Central memory CD4-positive, alpha-beta T cell (primary cell): ENCODE measurements at regions not wholly inside any gene's neighbourhood (a gene's known extent, or its start where the extent isn't known, plus 50 kb on each side); places are given as distances from the start of the nearest gene placed in this dataset.

Experiments
- DNase-seq: peaks from one replicate; pipeline ENCODE4 v3.0.0; 2022

DNA sequence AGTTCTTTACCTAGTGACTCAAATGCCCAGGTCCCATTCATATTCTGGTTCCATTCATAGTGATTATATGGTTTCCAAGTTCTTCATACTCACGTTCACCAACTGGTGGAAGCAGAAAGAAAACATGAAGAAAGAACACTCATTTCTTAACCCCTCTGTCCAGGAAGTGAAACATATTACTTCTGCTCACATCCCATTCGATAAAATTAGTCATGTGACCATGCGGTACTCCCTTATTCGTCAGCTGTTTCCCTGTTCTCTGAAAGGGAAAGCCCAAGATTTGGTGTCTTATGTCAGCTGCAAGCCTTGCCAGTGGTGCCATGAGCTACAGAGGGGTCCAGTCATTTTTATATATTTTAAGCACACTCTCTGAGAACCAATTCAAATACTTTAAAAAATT lies 387.0 kb upstream of the DMAC1 start:
- DNase-seq, result no peak

DNA sequence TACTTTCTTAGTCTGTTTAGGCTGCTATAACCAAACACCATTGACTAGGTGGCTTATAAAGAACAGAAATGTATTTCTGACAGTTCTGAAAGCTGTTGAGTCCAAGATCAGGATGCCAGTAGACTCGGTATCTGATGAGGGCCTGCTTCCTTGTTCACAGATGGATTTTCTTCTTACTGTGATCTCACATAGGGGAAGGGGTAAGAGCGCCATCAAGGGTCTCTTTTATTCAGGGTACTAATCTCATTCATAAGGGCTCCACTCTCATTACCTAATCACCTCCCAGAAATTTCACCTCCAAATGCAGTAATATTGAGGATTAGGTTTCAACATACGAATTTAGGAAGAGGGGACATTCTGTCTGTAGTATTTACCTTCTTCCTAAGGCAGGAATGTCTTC lies 384.0 kb upstream of the DMAC1 start:
- no peak for DNase-seq

DNA sequence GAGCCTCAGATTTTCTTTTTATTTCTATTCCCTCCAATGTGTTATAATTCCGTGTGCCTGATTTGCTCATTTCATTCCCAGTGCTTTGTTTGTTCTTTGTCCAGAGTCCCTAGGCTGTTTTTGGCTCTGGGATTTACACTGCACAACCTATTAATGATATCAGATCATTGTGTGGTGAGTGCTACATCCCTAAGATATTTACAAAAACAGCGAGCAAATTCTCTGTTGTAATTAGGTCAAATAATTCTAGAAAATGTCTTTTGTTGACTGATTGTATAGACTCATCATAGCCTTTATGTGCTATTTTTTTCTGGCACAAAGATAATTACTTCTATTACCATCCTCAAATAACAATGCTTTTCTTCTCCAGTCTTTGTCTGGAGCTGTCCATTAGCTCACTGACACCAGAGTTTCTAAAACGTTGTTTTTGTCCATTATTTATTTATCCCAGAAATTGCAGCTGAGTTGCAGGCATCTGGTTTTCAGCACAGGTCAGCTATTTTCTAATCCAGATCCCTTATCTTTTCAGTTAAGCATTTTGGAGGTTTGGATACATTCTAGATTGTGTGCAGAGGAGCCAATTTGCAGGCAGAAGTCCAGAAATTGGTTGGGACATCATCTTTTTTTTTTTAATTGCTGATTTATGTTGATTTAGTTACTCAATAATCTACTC lies 379.9 kb upstream of the DMAC1 start:
- no peak for DNase-seq

DNA sequence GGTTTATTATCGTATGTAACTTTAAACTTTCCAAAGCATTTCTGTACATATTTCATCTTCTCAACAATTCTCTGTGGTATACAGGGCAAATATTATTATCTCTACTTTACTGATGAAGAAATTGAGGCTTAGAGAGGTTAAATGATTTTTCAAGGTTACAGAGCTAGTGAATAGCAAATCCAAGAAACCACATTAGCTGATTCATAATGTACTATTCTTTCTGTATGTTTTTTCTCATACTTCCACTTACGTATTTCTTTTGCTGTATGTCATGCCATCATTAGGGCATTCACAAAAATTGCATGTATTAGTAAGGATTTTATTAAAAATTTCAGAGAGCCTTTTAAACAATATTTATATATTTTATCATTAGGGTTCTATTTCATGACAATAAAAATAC lies 372.4 kb upstream of the DMAC1 start:
- no peak for DNase-seq

DNA sequence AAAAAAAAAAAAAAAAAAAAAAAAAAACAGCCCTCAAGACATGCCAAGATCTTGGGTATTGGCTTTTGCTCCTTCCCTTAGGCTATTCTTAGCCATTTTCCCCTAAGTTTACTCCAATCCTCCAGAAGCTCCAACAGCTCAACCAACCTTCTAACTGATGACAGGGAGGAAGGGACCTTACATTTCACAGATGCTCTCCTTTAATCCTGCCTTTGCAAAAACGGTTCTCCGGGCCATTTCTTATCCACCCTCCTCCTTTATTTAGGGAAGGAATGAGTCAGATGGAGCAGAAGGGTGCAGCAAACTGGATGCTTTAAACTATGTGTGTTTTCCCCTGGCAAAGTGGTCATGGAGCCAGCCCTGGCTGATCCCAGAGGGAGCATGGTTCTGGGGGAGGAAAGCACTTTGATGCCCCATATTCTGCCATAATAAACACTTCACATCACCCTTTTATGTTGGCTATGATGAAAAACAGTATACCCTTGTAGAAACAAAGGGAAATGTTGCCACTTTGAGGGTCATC lies 369.4 kb upstream of the DMAC1 start:
- DNase-seq, result no peak

DNA sequence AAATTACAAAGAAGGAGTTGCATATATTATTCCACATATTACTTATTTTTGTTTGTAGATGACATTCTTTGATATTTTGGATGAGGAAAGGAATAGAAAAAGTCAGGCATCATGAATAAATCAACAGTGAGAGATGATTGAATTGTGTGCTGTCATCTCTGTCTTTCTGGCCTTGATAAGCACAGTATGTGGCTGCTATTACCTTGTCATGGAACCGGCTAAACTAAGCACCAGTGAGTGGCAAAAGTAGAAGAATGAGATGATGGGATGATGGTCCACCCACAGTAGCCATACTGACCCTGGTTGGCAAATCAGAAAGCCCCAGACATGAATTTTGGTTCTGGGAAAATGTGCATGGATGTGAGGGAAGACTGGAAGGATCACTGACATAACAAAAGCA lies 361.2 kb upstream of the DMAC1 start:
- DNase-seq, result no peak

DNA sequence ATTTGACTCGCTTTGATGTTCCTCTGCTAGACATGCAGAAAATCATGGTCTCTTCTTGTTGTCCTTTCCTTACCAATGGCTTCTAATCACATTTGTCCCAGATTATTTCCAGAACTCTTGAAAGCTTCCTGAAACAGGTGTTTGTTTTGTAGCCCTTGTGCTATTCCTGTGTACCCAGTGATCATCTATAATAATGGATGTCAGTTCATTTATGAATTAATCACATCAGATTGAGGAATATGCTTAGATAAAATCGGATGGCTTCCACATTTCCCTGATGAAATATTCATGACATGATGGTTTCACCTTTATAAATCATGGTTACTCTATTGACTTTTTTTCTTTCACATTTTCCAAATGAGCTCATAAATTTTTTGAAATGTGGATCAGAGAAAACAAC lies 359.0 kb upstream of the DMAC1 start:
- no peak for DNase-seq

DNA sequence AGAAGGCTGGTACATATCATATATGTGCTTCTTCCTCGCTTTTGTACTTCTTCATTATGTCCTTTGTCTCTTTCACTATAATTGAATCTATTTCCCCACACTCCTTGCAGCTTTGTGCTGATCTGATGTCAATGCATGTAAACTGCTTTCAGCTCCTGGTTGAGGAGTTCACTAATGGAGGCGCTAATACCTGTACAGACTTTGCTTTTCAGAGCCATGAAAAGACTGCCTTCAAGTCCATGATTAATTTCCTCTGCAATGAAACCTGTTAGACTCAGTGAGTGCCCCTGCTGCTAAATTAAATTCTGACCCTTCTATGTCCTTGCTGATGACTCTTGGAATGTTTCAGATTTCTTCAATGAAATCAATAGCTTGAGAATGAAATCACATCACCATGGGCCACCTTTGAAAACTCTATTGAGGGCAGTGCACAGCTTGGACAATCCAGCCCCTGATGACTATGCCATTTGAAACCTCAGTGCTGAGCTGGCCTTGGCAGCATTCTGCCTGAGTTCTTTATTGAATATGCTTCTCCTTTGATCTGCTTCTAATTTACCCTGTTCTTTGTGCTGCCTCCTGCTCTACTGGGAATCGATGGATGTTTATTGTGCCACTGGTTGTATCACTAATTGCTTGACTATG lies 358.2 kb upstream of the DMAC1 start:
- no peak for DNase-seq

DNA sequence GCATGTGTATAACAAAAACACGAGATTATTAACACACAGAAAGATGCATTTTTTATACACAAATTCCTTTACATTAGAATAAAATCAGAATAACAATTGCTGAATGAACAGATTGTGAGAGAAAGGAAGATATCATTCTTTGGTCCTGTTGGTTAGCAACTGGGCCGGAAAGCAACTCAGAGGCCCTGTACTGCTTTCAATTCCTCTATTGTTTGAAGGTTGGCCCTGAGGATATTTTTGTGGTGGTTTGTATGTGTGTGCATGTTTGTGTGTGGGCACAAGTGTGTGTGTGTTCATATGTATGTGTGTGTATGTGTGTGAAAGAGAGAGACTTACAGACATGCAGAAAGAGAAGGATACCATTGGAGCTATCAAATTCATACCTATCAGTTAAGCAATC lies 356.8 kb upstream of the DMAC1 start:
- DNase-seq, result no peak

DNA sequence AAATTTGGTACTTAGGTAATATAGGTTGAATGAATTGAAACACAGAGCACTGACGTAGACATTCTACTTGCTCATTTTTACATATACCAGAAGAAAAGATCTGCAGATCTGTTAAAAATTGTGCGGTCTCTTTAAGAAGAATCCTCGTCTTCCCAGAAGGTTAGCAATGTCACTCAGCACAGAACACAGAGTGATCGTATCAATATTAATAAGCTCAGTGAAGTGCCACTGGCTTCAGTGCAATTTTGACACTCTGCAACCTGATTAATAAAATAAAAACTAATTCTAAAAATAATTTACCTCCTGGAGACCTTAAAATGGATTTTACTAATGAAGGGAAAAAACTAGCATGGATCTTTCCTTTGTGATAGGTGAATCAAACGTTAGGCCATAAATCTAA lies 356.1 kb upstream of the DMAC1 start:
- DNase-seq, result no peak

DNA sequence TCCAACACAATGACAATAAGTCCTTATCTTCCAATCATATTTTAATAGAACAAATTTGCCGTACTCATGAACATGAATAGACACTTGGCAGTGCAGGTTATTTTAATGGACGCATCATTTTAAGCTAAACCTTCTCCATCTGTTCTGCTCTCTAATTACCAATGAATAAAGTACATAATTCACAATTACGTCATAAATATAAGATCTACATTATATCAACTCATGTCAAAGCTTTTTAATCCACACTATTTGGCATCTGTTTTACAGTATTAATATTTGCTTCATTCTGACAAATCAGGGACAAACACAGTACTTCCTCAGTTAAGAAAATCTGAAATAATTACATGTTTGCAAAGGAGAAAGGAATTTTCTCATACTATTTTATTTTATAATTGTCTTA lies 344.1 kb upstream of the DMAC1 start:
- DNase-seq, result no peak

DNA sequence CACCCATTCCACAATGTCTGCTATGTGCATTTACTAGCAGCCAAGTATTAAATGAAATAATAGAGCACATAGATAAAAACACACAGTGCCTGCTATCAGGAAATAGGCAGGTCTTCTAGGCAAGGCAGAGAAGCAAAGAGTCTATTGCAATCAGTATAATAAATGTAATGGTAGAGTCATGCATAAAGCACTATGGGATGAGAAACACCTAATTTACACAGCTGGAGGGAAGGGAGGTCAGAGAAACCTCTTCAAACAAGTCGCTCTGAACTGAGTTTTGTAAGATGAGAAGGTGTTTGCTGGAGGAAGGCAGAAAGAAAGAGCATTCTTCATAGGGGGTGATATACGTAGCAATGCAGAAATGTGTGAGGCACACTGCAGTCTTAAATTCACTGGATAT lies 341.0 kb upstream of the DMAC1 start:
- DNase-seq, result no peak

DNA sequence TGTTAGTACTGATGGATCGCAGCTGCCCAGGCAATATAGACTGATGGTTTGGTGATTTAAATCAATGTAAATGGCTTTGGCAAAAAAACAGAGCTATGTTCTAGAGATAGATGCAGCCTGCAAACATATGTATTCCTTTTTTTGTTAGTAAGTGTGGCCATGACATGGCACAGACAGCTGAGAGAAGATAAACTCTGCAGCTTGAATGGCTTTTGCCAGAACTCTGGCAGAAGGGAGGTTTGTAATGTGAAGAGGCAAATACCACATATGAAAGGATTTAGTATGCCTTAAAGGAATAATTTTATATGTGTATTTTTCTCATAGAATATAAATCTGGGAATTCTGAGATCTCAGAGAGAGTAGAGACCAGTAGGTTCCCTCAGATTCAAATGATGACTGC lies 340.2 kb upstream of the DMAC1 start:
- no peak for DNase-seq

DNA sequence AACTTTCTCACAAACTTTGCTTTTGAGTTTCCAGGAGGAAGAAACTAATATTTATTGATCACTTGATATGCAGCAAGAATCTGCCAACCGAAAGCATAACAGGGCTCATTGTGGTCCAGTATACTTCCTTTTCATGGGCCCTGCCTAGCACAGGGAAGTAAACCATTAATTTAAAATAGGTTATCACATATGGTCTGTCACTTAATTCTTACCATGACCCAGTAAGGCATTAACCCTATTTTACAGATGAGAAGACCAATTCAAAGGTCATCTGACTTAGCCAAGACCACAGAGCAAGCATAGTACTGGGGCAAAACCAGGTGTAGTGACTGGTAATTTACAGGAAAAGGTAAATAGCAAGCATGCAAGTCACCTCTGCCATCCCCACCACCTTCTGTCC lies 336.9 kb upstream of the DMAC1 start:
- no peak for DNase-seq

DNA sequence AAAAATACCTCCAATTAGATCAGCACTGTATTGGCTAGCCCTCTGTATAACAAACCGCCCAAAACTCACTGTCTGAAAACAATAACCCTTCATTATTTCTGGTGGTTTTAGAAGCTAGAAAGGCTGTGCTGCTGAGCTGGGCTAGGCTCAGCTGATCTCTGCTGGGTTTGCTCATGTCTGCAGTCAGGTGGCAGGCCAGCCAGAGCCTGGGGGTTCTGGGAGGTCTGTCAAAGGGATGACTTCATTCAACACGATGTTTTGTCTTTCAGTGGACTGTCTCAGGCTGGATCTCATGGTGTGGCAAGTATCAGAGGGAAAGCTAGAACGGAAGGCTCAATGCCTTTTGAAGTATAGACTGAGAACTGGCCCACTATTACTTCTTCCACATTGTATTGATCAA lies 335.1 kb upstream of the DMAC1 start:
- no peak for DNase-seq

DNA sequence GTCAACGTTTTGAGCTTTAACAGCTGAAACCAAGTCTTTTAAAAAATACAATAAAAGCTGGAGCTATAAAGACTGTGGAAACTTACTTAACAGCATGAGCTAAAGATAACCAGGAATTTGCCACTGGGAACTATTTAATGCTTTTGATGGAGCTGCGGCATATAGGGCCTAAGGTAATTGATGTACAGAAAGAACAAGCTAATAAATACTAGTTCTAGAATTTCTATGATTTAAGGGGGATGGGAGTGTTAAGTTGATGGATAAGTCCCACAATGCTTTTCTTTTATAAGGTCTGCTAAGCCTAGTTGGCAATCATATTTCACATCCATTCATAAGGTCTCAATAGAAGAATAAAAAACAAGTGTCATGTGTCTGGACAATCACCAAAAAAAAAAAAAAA lies 334.0 kb upstream of the DMAC1 start:
- DNase-seq, result no peak

DNA sequence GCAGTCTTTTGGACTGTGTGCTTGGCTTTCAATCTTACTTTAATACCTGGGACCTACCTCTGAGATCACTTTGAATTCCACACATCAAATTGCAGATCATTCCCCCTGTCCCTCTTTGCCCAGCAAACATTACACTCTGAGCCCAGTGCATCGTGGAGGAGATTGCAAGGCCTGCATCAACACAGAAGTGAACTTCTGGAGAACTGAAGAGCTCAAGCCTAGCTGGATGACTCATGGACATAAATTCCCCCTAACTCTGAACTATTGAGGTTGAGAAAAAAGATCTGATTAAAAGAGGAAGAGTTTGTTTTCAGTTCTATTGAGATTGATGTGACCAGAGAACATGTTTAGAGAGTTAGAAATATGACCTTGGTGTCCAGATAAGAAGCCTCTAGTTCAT lies 316.0 kb upstream of the DMAC1 start:
- DNase-seq, result no peak

DNA sequence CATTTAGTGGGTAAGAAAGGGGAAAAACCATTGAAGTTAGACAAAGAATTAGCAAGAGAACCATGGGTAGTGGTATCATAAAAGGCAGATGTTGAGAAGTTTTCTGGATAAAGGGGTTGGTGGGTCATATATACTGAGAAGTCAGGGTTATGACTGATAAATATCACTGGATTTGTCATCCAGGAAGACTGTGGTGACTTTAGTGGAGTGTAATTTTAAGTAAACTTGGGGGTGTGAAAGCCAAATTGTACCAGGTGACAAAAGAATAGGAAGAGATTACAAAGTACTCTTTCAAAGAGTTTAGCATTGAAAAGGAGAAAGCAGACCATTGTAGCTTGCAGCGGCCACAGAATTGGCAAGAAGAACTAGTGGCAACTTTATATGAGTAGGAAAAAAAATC lies 315.2 kb upstream of the DMAC1 start:
- no peak for DNase-seq

DNA sequence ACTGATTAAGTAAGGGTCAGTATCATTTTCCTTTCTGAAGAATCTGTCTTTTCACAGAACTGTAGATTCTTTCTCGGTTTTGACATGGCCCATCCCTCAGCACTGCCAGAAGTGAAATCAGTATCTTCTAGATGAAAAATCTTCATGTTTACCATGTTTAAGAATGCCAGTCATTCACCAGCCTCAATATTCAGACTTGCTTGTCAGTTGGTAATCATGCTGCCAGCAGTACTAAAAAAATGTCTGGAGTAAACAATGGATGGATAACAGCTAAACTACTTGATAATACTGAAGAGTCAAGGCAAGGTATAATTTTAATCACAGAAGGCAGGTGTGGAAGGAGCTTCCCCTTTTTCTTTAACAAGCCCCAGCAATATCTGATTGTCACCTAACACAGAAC lies 306.8 kb upstream of the DMAC1 start:
- no peak for DNase-seq

DNA sequence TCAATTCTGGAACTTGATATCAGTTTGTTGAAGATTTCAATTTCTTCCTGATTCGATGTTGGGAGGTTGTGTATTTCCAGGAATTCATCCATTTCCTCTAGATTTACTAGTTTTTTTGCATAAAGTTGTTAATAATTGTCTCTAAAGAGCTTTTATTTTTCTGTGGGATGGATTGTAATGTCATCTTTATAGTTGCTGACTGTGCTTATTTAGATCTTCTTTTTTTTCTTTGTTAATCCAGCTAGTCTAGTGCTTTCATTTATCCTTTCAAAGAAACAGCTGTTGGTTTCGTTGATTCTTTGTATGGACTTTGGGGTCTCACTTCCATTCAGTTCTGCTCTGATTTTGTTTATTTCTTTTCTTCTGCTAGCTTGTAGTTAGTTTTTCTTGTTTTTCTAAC lies 302.0 kb upstream of the DMAC1 start:
- DNase-seq, result no peak

DNA sequence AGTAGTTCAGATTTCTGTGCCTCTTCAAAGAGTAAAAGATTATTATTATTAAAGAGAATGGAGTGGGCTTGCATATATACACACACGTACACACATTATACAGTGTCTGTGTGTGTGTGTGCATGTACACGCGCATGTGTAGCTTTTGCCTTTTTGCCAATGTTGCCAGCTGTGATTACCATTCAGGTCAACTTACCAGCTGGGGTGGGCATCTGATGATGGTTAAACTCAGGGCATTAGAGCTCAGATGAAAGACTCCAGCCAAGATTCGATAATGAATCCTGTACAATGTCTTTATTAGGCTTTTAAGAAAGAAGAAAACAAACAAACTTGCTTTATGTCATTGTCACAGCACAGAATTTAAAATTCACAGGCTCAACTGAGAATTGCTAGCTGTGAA lies 296.5 kb upstream of the DMAC1 start:
- DNase-seq, result no peak

DNA sequence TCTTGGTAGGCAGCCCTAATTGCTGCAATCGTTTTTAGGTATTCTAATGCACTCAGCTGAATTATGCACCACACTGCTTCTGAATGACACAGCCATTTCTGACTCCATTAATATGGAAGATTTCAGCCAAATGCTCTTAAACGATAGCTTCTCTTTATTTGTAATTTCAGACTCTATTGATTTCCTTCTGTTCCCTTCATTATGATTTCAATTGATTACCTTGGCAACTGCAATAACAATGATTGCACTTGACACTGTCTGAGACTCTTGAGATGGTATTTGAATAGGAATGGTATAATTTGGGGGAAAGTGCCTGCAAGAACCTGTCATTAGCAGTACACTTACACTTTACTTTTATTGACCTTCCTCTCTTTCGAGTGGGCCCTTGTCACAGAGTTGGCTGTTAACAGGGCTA lies 296.1 kb upstream of the DMAC1 start:
- no peak for DNase-seq

DNA sequence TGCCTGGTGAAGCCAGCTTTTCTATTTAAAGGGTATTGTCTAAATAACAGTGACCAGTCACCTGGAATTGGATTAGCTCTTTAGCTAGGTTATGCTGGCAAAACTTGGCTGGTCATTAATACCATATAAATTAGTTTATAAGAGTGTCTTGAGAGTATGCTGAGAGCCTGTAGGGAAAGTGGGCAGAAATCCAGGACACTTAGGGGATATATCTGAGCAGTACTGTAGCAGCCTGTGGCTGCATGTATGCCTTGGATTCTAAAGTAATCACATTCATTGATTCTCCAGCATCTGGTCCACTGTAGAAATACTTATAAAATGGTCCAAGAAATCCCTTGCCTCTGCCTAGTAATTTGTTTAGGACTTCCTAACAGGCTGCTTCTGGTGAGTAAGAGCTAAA lies 288.9 kb upstream of the DMAC1 start:
- DNase-seq, result no peak

DNA sequence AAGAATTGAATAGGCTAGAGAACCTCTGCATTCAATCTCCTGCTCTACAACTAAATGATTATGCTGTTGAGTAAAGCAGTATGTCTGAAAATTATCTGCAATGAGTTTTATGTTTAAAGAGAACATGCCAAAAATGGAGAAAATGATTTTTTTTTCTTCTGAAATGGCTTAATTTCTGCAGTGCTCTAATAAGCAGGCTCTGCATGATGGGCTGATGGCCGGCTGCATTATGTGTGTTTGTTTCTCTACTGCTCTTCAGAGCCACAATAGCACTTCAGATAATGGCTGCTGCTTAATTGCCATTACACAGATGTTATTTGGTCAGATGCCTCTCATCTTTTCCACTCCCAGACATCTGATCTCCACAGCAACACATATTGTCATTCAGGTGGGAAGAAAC lies 286.4 kb upstream of the DMAC1 start:
- no peak for DNase-seq

DNA sequence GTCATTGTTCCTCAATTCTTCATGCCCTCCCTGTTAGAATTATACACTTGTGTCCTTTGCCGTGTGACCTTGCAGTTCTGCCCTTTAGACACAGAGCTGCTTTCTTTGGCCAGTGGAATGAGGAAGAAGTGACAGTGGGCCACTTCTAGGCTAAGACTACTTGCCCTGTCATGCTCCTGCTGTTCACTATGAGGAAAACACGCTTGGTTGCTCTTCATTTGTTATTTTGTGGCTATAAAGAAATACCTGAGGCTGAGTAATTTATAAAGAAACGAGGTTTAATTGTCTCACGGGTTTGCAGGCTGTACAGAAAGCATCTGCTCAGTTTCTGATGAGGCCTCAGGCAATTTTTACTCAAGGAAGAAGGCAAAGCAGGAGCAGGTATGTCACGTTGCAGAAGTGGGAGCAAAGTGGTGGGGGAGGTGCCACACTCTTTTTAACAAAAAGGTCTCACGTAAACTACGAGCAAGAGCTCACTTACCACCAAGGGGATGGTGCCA lies 279.1 kb upstream of the DMAC1 start:
- DNase-seq, result no peak
